ENCODE measurements at regions not wholly inside any gene's neighbourhood (a gene's known extent, or its start where the extent isn't known, plus 50 kb on each side); places are given as distances from the start of the nearest gene placed in this dataset.

DNA sequence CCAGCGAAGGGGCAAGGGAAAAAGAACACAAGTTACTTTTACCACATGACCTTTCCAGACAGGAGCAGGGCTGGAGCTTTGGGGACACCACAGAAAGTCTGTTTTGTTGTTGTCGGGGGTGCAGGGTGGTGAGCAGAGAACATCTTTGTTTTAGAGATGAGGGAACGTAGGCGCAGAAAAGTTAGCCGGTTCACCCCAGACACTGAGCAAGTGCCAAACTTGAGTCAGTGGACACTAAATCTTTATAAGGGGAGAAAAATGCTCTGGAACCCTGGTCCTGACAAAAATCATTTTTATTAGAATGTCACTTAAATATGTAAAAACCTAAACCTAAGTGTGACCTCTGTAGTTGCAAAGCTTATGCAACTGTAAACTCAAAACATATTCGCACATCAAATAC lies 126.4 kb upstream of the GAS1 start:
- POLR2A ChIA-PET (ENCODE audit: unreplicated experiment): no interaction called here
- H3K4me1 ChIP-seq (replicated peaks; ENCODE audit: insufficient read depth): 0 out of 2 replicates have a peak, but pooled peaks cover 9% of the 10 kb centered on the region

DNA sequence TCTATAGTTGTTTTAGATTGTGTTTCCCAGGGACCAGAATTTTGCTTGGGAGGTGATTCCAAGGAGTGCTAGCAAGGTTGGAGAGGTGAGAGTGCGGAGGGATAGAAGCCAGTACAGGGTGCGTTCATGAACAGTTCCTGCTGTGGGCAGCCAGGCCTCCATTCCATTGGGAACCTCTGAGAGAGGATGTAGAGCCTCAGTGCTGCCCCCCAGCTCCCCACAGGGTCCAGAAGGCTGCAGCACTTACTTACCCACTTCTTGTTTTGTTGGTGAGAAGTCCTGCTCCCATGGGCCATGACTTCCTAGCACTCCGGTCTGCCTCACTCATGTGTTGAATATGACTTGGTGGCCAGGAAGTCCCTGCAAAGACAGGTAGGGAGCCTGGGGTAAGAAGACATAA lies 128.2 kb upstream of the GAS1 start:
- H3K4me1 ChIP-seq (replicated peaks; ENCODE audit: insufficient read depth): 0 out of 2 replicates have a peak, but pooled peaks cover 9% of the 10 kb centered on the region
- no peak overlapping the region for H2AFZ ChIP-seq
- intact Hi-C loops (cut with micrococcal nuclease; ENCODE audit: unreplicated experiment): no loop called here
- H3K79me2 ChIP-seq (ENCODE audit: low read depth): no peaks in the 10 kb centered on the region
- H3F3A ChIP-seq (ENCODE audit: insufficient read depth, low read depth): peaks cover 6% of the 10 kb centered on the region; the same call in 1 of the 2 replicates
- POLR2A ChIA-PET (ENCODE audit: unreplicated experiment): no interaction called here
- H3K36me3 ChIP-seq (ENCODE audit: low read depth): no peaks in the 10 kb centered on the region
- no peaks in the 10 kb centered on the region for H4K20me1 ChIP-seq (ENCODE audit: insufficient read depth)
- H3K9me2 ChIP-seq (ENCODE audit: insufficient read depth): no peaks in the 10 kb centered on the region
- CTCF ChIA-PET: no interaction called here
- no peak overlapping the region for H3K4me2 ChIP-seq
- DNase-seq: no peak
- TF ChIP-seq, protein P1, sequence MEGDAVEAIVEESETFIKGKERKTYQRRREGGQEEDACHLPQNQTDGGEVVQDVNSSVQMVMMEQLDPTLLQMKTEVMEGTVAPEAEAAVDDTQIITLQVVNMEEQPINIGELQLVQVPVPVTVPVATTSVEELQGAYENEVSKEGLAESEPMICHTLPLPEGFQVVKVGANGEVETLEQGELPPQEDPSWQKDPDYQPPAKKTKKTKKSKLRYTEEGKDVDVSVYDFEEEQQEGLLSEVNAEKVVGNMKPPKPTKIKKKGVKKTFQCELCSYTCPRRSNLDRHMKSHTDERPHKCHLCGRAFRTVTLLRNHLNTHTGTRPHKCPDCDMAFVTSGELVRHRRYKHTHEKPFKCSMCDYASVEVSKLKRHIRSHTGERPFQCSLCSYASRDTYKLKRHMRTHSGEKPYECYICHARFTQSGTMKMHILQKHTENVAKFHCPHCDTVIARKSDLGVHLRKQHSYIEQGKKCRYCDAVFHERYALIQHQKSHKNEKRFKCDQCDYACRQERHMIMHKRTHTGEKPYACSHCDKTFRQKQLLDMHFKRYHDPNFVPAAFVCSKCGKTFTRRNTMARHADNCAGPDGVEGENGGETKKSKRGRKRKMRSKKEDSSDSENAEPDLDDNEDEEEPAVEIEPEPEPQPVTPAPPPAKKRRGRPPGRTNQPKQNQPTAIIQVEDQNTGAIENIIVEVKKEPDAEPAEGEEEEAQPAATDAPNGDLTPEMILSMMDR (conservative IDR thresholded peaks at IDR 0.05): no peak
- no peak for TF ChIP-seq EZH2 (IDR thresholded peaks at IDR 0.05; ENCODE audit: low read depth)
- peaks cover 3% of the 10 kb centered on the region; the same call in 1 of the 2 replicates for H3K9me3 ChIP-seq (ENCODE audit: insufficient read depth, low read depth)
- H3K27ac ChIP-seq: no peak overlapping the region
- no TSS peak for BruUV-seq (replicated peaks)
- H3K27me3 ChIP-seq (ENCODE audit: insufficient read depth, low read depth): no peaks in the 10 kb centered on the region
- H3K4me3 ChIP-seq: no peak overlapping the region

More for the DNA sequence above, 126.4 kb upstream of the GAS1 start:
- no peak overlapping the region for H3K4me3 ChIP-seq
- no peaks in the 10 kb centered on the region for H3K79me2 ChIP-seq (ENCODE audit: low read depth)
- no peak overlapping the region for H3K4me2 ChIP-seq
- H3K36me3 ChIP-seq (ENCODE audit: low read depth): no peaks in the 10 kb centered on the region
- no peak for TF ChIP-seq EZH2 (IDR thresholded peaks at IDR 0.05; ENCODE audit: low read depth)
- TF ChIP-seq, protein P1 (conservative IDR thresholded peaks at IDR 0.05): no peak
- intact Hi-C loops (cut with micrococcal nuclease; ENCODE audit: unreplicated experiment): no loop called here
- no peaks in the 10 kb centered on the region for H4K20me1 ChIP-seq (ENCODE audit: insufficient read depth)
- DNase-seq: no peak
- BruUV-seq (replicated peaks): no TSS peak
- CTCF ChIA-PET: no interaction called here
- H3K9me2 ChIP-seq (ENCODE audit: insufficient read depth): no peaks in the 10 kb centered on the region
- no peak overlapping the region for H3K27ac ChIP-seq
- peaks cover 6% of the 10 kb centered on the region; the same call in 1 of the 2 replicates for H3F3A ChIP-seq (ENCODE audit: insufficient read depth, low read depth)
- H2AFZ ChIP-seq: no peak overlapping the region
- H3K27me3 ChIP-seq (ENCODE audit: insufficient read depth, low read depth): no peaks in the 10 kb centered on the region
- H3K9me3 ChIP-seq (ENCODE audit: insufficient read depth, low read depth): 0 out of 2 replicates have a peak, but pooled peaks cover 3% of the 10 kb centered on the region

DNA sequence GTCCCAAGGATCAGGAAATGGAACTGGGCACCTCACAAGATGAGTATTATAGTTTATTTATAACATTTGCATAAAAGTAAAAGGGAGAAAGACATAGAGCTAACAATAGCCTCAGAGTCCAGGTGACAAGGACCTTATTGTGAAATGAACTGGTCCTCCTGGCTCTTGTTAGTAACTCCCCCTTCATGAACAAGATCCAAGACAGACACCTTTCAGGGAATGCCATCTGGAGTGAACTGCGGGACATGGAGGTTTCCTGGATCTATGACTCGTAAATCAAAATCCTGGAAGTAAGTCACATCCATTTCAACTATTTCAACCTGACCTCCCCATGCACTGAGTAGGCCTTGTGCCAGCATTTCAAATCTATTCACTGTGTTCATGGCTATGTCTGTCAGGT lies 129.5 kb upstream of the GAS1 start:
- CTCF ChIA-PET: no interaction called here
- no peak overlapping the region for H3K27ac ChIP-seq
- intact Hi-C loops (cut with micrococcal nuclease; ENCODE audit: unreplicated experiment): no loop called here

More for the DNA sequence above, 129.5 kb upstream of the GAS1 start:
- H3K79me2 ChIP-seq (ENCODE audit: low read depth): no peaks in the 10 kb centered on the region
- TF ChIP-seq EZH2 (IDR thresholded peaks at IDR 0.05; ENCODE audit: low read depth): no peak
- TF ChIP-seq, protein P1 (conservative IDR thresholded peaks at IDR 0.05): no peak
- H3K4me1 ChIP-seq (replicated peaks; ENCODE audit: insufficient read depth): 0 out of 2 replicates have a peak, but pooled peaks cover 9% of the 10 kb centered on the region
- no TSS peak for BruUV-seq (replicated peaks)
- peaks cover 6% of the 10 kb centered on the region; the same call in 1 of the 2 replicates for H3F3A ChIP-seq (ENCODE audit: insufficient read depth, low read depth)
- H3K4me2 ChIP-seq: no peak overlapping the region
- H3K4me3 ChIP-seq: no peak overlapping the region
- POLR2A ChIA-PET (ENCODE audit: unreplicated experiment): no interaction called here
- H3K9me3 ChIP-seq (ENCODE audit: insufficient read depth, low read depth): peaks cover 3% of the 10 kb centered on the region; the same call in 1 of the 2 replicates
- no peaks in the 10 kb centered on the region for H4K20me1 ChIP-seq (ENCODE audit: insufficient read depth)
- no peaks in the 10 kb centered on the region for H3K27me3 ChIP-seq (ENCODE audit: insufficient read depth, low read depth)
- H3K36me3 ChIP-seq (ENCODE audit: low read depth): no peaks in the 10 kb centered on the region
- no peak overlapping the region for H2AFZ ChIP-seq
- no peak for DNase-seq
- no peaks in the 10 kb centered on the region for H3K9me2 ChIP-seq (ENCODE audit: insufficient read depth)
